Neural crest cell (in vitro differentiated cells): ENCODE measurements at regions not wholly inside any gene's neighbourhood (a gene's known extent, or its start where the extent isn't known, plus 50 kb on each side); places are given as distances from the start of the nearest gene placed in this dataset.

ENCODE experiments used
- DNase-seq: peaks from one replicate; pipeline ENCODE4 v3.0.0; 2021; ENCODE audit warnings: low read depth, mixed read lengths, low spot score
- H3K27ac Mint-ChIP-seq: one replicate; pipeline ENCODE4 v1.8.0; 2021; ENCODE audit warnings: mild to moderate bottlenecking, mixed read lengths; ENCODE audit not compliant: unreplicated experiment
- H3K27me3 Mint-ChIP-seq: 2 replicates; pipeline ENCODE4 v1.8.0; 2021; ENCODE audit warnings: low read depth, mild to moderate bottlenecking, mixed read lengths
- H3K36me3 Mint-ChIP-seq: 2 replicates; pipeline ENCODE4 v1.8.0; 2021; ENCODE audit warnings: low read depth, mild to moderate bottlenecking, mixed read lengths
- H3K4me1 Mint-ChIP-seq: 2 replicates; pipeline ENCODE4 v1.8.0; 2021; ENCODE audit warnings: mixed read lengths
- H3K4me3 Mint-ChIP-seq: one replicate; pipeline ENCODE4 v1.8.0; 2021; ENCODE audit warnings: mild to moderate bottlenecking, mixed read lengths
- H3K9me3 Mint-ChIP-seq: 2 replicates; pipeline ENCODE4 v1.8.0; 2021; ENCODE audit warnings: mixed read lengths
- CTCF ChIP-seq: fragments of 200-600 bp; sonication (generic); conservative IDR thresholded peaks from 2 replicates; pipeline ENCODE4 v1.5.0; 2021; ENCODE audit warnings: antibody characterized with exemption, mild to moderate bottlenecking

GRCh38 chr2:158021226-158021625 lies 80.5 kb upstream of the UPP2 start:
- DNase-seq: no peak
- no peaks in the 10 kb centered on the region for H3K36me3 Mint-ChIP-seq
- H3K27me3 Mint-ChIP-seq: peaks cover 2% of the 10 kb centered on the region
- no peak overlapping the region for H3K27ac Mint-ChIP-seq
- no peak for TF ChIP-seq CTCF
- no peaks in the 10 kb centered on the region for H3K9me3 Mint-ChIP-seq
- no peak overlapping the region for H3K4me3 Mint-ChIP-seq
- no peaks in the 10 kb centered on the region for H3K4me1 Mint-ChIP-seq

GRCh38 chr2:158015428-158016076 lies 86.1 kb upstream of the UPP2 start:
- no peaks in the 10 kb centered on the region for H3K9me3 Mint-ChIP-seq
- H3K27ac Mint-ChIP-seq: no peak overlapping the region
- peaks cover 13% of the 10 kb centered on the region for H3K27me3 Mint-ChIP-seq
- no peaks in the 10 kb centered on the region for H3K4me1 Mint-ChIP-seq
- no peaks in the 10 kb centered on the region for H3K36me3 Mint-ChIP-seq
- DNase-seq: no peak
- H3K4me3 Mint-ChIP-seq: no peak overlapping the region
- TF ChIP-seq CTCF: no peak

- no peak overlapping the region for H3K27ac Mint-ChIP-seq
- H3K36me3 Mint-ChIP-seq: no peaks in the 10 kb centered on the region
- peaks cover 24% of the 10 kb centered on the region for H3K27me3 Mint-ChIP-seq
- no peak for DNase-seq
- H3K4me3 Mint-ChIP-seq: no peak overlapping the region
- peaks cover 3% of the 10 kb centered on the region for H3K9me3 Mint-ChIP-seq
- no peaks in the 10 kb centered on the region for H3K4me1 Mint-ChIP-seq
- TF ChIP-seq CTCF: no peak
Observed at GRCh38 chr2:158013891-158014290, 87.8 kb upstream of the UPP2 start.

- no peaks in the 10 kb centered on the region for H3K36me3 Mint-ChIP-seq
- H3K9me3 Mint-ChIP-seq: peaks cover 3% of the 10 kb centered on the region
- H3K27me3 Mint-ChIP-seq: peaks cover 29% of the 10 kb centered on the region
- TF ChIP-seq CTCF: no peak
- H3K4me1 Mint-ChIP-seq: peaks cover 10% of the 10 kb centered on the region
- no peak for DNase-seq
- no peak overlapping the region for H3K4me3 Mint-ChIP-seq
- H3K27ac Mint-ChIP-seq: no peak overlapping the region
Observed at GRCh38 chr2:158011055-158011771, 90.5 kb upstream of the UPP2 start.

- H3K4me3 Mint-ChIP-seq: no peak overlapping the region
- DNase-seq: no peak
- H3K36me3 Mint-ChIP-seq: no peaks in the 10 kb centered on the region
- peaks cover 3% of the 10 kb centered on the region for H3K9me3 Mint-ChIP-seq
- peaks cover 10% of the 10 kb centered on the region for H3K4me1 Mint-ChIP-seq
- peaks cover 34% of the 10 kb centered on the region for H3K27me3 Mint-ChIP-seq
- no peak overlapping the region for H3K27ac Mint-ChIP-seq
- no peak for TF ChIP-seq CTCF
Observed at GRCh38 chr2:158009399-158009798, 92.3 kb upstream of the UPP2 start.
